Tibial nerve (tissue), 4 donors: ENCODE measurements at regions not wholly inside any gene's neighbourhood (a gene's known extent, or its start where the extent isn't known, plus 50 kb on each side); places are given as distances from the start of the nearest gene placed in this dataset.

ENCODE experiments used
- DNase-seq, 2 donors: peaks; one replicate each; pipeline ENCODE4 v3.0.0-alpha.2; 2019; ENCODE audit warnings: low spot score in 2 of 2
- H3K27ac ChIP-seq, 4 donors: fragments of 200-600 bp; sonication (generic) in 3 of 4; one replicate each; pipeline ENCODE4 v1.5.1; 2017 to 2019; ENCODE audit warnings: mild to moderate bottlenecking in 1 of 4
- H3K27me3 ChIP-seq, 2 donors: fragments of 200-600 bp; sonication (generic) in 1 of 2; one replicate each; pipeline versions ENCODE4 v1.5.1 to v1.6.0; 2017 to 2019
- H3K36me3 ChIP-seq, 3 donors: fragments of 200-600 bp; sonication (generic); one replicate each; pipeline ENCODE4 v1.5.1; 2018 to 2019
- H3K4me1 ChIP-seq, 4 donors: fragments of 200-600 bp; sonication (generic) in 3 of 4; one replicate each; pipeline ENCODE4 v1.5.1; 2017 to 2019
- H3K4me3 ChIP-seq, 4 donors: fragments of 200-600 bp; sonication (generic) in 3 of 4; one replicate each; pipeline ENCODE4 v1.5.1; 2017 to 2019; ENCODE audit warnings: mild to moderate bottlenecking in 1 of 4, moderate library complexity in 1 of 4
- H3K9me3 ChIP-seq, 4 donors: fragments of 200-600 bp; sonication (generic) in 3 of 4; one replicate each; pipeline ENCODE4 v1.5.1; 2017 to 2019
- EP300 ChIP-seq, 2 donors: sonication (generic); formaldehyde crosslinking; IDR thresholded peaks; one replicate each; pipeline ENCODE4 v1.6.1; 2017; ENCODE audit warnings: antibody characterized with exemption in 2 of 2, mild to moderate bottlenecking in 1 of 2
- POLR2A ChIP-seq, 2 donors: fragments of 450-650 bp; IDR thresholded peaks; one replicate each; pipeline ENCODE4 v1.6.1; 2017; ENCODE audit warnings: antibody characterized with exemption in 2 of 2, mild to moderate bottlenecking in 2 of 2, moderate library complexity in 2 of 2
- WGBS, 2 donors: methylation state at CpG; one replicate each; pipeline ENCODE4 v1.1.5; 2018; 5-methylcytosine and 5-hydroxymethylcytosine counted together
- TF ChIP-seq, protein P1 (sequence below), 5 experiments: fragments of 200-600 bp in 3 of 5; fragments of 450-650 bp in 2 of 5; sonication (generic) in 3 of 5; IDR thresholded peaks; one replicate each; pipeline ENCODE4 v1.5.1; 2016 to 2019; ENCODE audit warnings: antibody characterized with exemption in 5 of 5, mild to moderate bottlenecking in 3 of 5, moderate library complexity in 2 of 5

- DNase-seq: no peak
- Histone ChIP-seq H3K4me3 (no peak overlapping the region), H3K36me3 (peaks cover 0 to 61% (median 8%) of the 10 kb centered on the region in 3 donors), H3K27ac (peak overlapping the region in 2 of 4 donors; percentile 46 to 67), H3K4me1 (peaks cover 0 to 62% (median 18%) of the 10 kb centered on the region in 4 donors), H3K9me3 (no peaks in the 10 kb centered on the region), H3K27me3 (no peaks in the 10 kb centered on the region)
- no peak for TF ChIP-seq POLR2A (IDR thresholded peaks at IDR 0.05)
- peak in 1 of 2 donors; percentile 12 for TF ChIP-seq EP300 (IDR thresholded peaks at IDR 0.05)
- TF ChIP-seq, protein P1, sequence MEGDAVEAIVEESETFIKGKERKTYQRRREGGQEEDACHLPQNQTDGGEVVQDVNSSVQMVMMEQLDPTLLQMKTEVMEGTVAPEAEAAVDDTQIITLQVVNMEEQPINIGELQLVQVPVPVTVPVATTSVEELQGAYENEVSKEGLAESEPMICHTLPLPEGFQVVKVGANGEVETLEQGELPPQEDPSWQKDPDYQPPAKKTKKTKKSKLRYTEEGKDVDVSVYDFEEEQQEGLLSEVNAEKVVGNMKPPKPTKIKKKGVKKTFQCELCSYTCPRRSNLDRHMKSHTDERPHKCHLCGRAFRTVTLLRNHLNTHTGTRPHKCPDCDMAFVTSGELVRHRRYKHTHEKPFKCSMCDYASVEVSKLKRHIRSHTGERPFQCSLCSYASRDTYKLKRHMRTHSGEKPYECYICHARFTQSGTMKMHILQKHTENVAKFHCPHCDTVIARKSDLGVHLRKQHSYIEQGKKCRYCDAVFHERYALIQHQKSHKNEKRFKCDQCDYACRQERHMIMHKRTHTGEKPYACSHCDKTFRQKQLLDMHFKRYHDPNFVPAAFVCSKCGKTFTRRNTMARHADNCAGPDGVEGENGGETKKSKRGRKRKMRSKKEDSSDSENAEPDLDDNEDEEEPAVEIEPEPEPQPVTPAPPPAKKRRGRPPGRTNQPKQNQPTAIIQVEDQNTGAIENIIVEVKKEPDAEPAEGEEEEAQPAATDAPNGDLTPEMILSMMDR (IDR thresholded peaks at IDR 0.05): peak in 1 of 5 experiments; percentile 7
- WGBS, 2 donors: 67 to 78% methylated on average over 12 to 16 of the region's 22 CpGs
Observed at GRCh38 chr12:124433147-124433874, 134.1 kb downstream of the NCOR2 start.

GRCh38 chr12:124432376-124432775 lies 135.0 kb downstream of the NCOR2 start:
- Histone ChIP-seq H3K36me3 (peaks cover 0 to 52% (median 8%) of the 10 kb centered on the region in 3 donors), H3K4me3 (no peak overlapping the region), H3K27me3 (no peaks in the 10 kb centered on the region), H3K4me1 (peaks cover 0 to 68% (median 25%) of the 10 kb centered on the region in 4 donors), H3K9me3 (no peaks in the 10 kb centered on the region), H3K27ac (peak overlapping the region in 2 of 4 donors; percentile 46 to 67)
- TF ChIP-seq, protein P1 (IDR thresholded peaks at IDR 0.05): no peak
- no peak for TF ChIP-seq POLR2A (IDR thresholded peaks at IDR 0.05)
- TF ChIP-seq EP300 (IDR thresholded peaks at IDR 0.05): no peak
- DNase-seq: no peak
- WGBS, 2 donors: 73 to 84% methylated on average over 5 to 8 of the region's 8 CpGs

DNA sequence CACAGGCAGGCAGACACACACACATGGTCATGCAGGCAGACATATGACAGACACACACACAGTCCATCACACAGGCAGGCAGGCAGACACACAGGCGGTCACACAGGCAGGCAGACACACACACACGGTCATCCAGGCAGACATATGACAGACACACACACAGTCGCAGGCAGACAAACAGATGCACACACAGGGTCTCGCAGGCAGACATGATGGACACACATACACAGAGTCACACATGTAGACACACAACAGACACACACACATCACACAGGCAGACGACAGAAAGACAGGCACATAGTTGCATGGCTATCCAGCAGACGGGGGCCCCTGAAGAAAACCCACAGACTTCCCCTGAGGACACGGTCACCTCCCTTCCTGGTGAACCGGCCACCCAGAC lies 135.4 kb downstream of the NCOR2 start:
- H3K4me1 ChIP-seq: peaks cover 0 to 68% (median 29%) of the 10 kb centered on the region in 4 donors
- H3K36me3 ChIP-seq: peaks cover 0 to 52% (median 8%) of the 10 kb centered on the region in 3 donors
- H3K4me3 ChIP-seq: no peak overlapping the region
- WGBS, 2 donors: 79 to 85% methylated on average over 7 to 8 of the region's 8 CpGs
- no peak for DNase-seq
- H3K27me3 ChIP-seq: no peaks in the 10 kb centered on the region
- peak overlapping the region in 2 of 4 donors; percentile 46 to 67 for H3K27ac ChIP-seq
- H3K9me3 ChIP-seq: no peaks in the 10 kb centered on the region
- TF ChIP-seq POLR2A (IDR thresholded peaks at IDR 0.05): no peak
- TF ChIP-seq, protein P1 (IDR thresholded peaks at IDR 0.05): no peak
- no peak for TF ChIP-seq EP300 (IDR thresholded peaks at IDR 0.05)

- no peak overlapping the region for H3K4me3 ChIP-seq
- H3K9me3 ChIP-seq: no peaks in the 10 kb centered on the region
- TF ChIP-seq POLR2A (IDR thresholded peaks at IDR 0.05) (no peak), EP300 (IDR thresholded peaks at IDR 0.05) (no peak)
- TF ChIP-seq, protein P1 (IDR thresholded peaks at IDR 0.05): no peak
- peaks cover 0 to 76% (median 31%) of the 10 kb centered on the region in 4 donors for H3K4me1 ChIP-seq
- DNase-seq: no peak
- no peak overlapping the region for H3K27ac ChIP-seq
- WGBS, 2 donors: 93% methylated on average over 23 of the region's 23 CpGs
- H3K36me3 ChIP-seq: peaks cover 0 to 53% (median 8%) of the 10 kb centered on the region in 3 donors
- H3K27me3 ChIP-seq: no peaks in the 10 kb centered on the region
Observed at GRCh38 chr12:124430491-124430890, 135.6 kb downstream of the RFLNA start.

DNA sequence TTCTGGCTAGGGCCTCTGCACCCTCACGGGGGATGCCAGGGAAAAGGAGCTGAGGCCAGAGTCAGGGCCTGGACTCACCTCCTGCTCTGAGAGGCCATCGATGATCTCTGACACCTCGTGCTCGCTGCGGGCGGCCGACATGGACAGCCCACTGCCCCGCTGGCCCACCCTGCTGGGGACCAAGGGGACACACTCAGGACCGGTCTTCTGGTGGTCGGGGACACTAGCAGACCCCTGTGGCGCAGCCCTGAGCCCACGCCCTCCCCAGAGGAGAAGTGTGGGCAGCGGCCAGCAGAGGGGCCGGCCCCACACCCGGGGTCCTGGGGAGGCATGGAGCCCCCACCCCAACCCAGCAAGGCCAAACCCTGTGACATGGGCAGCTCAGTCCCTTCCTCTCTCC lies 134.6 kb downstream of the RFLNA start:
- H3K4me3 ChIP-seq: no peak overlapping the region
- H3K27me3 ChIP-seq: no peaks in the 10 kb centered on the region
- H3K4me1 ChIP-seq: peaks cover 0 to 74% (median 33%) of the 10 kb centered on the region in 4 donors
- TF ChIP-seq, protein P1 (IDR thresholded peaks at IDR 0.05): no peak
- TF ChIP-seq EP300 (IDR thresholded peaks at IDR 0.05): no peak
- no peak for TF ChIP-seq POLR2A (IDR thresholded peaks at IDR 0.05)
- no peak for DNase-seq
- H3K36me3 ChIP-seq: peaks cover 0 to 59% (median 8%) of the 10 kb centered on the region in 3 donors
- WGBS, 2 donors: 82 to 84% methylated on average over 11 to 12 of the region's 15 CpGs
- H3K27ac ChIP-seq: peak overlapping the region in 2 of 4 donors; percentile 67 to 69
- no peaks in the 10 kb centered on the region for H3K9me3 ChIP-seq
